GM21526 (cell line): ENCODE measurements at regions not wholly inside any gene's neighbourhood (a gene's known extent, or its start where the extent isn't known, plus 50 kb on each side); places are given as distances from the start of the nearest gene placed in this dataset.
"Not testable (repeated sequence)": the region's sequence is repeated elsewhere in the genome, so short reads cannot be mapped to it uniquely, and the experiment has no call there.

Experiments used
- ATAC-seq: cut with Tn5 transposase; IDR thresholded peaks from one replicate; pipeline ENCODE4 v1.9.1; 2021; ENCODE audit warnings: moderate library complexity; ENCODE audit not compliant: unreplicated experiment, low FRiP score

DNA sequence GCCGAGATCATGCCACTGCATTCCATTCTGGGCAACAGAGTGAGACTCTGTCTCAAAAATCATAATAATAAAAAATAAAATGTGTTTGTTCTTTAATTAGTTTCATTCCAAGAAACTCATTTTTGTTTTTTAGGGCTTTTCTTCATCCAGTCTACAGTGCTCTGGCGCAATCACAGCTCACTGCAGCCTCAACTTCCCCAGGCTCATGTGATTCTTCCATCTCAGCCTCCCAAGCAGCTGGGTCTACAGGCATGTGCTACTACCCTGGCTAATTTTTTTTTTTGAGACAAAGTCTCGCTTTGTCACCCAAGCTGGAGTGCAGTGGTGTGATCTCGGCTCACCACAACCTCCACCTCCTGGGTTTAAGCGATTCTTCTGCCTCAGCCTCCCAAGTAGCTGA lies 143.6 kb upstream of the JARID2 start:
- no peak for ATAC-seq

DNA sequence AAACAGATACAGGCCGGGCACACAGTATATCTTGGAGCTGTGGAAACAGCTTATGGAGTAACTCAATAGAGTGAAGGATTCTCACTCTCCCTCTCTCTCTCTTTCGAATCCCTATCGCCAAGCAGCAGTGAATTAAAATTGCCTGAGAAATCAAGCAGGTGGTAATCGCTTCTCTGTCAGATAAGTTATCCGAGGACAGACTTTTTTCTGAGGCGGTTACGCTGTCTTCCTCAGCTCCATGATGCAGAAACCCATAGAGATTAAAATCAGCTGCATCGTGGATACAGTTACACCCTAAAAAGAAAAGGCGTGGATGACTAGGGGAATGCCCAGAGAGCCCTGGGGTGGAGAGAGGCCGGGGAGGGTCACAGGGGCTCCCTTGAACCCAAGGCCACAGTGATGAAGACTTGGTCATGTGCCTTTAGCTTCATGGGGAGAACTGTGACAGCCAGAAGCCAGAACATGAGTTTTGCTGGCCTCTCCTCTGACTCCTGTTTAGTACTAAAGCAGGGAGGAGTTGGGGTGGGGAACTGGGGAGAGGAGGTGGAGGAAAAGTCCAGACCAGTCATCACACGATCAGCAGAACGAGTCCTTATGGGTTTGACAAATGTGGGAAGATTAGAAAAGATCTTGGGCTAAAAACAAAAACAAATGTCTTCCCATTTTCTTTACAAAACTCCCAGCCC lies 138.8 kb upstream of the JARID2 start:
- ATAC-seq, result no peak

DNA sequence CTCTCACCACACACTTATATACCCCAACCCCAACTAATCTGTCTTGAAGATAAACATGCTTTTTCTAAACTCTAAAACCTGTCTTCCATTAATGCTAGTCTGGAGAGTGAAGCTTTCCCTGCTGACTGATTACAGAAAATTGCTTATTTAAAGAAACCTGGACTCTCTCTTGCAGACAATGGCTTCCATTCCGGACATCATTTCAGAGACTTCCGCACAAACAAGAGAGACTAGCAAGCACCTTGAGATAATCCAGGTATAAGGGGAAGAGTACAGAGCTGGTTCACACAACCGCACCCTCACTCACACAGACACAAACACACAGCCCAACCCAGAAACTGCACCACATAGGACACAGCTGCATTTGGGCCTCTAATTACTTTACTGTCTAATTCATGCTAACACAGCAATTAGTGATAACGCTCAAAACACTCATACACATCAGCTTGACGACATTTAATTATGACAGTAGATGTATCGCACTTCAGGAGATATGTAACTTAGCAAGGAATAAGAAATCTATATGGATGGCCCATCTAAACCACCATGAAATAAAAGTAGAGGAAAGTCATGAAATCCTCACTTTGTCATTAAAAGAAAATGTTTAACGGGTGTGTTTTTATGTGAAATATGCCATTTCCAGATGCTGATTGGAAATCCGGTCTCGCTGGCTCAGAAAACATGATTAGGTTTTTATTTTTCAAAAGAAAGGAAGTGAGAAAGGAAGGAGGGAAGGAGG lies 138.1 kb upstream of the JARID2 start:
- ATAC-seq, result no peak

DNA sequence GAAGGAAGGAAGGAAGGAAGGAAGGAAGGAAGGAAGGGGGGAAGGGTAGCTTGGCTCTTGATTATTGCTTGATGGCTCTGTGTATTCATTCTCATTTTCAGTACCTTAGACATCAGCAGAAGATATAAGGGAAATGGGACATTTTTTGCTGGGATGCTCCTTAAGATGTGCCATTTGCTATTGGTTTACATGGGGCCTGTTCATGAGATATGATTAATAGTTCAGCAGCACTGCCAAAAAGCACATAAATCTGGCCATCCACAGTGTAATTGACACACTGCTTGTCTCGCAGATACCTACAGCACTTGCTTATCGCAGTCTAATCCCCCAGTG lies 137.5 kb upstream of the JARID2 start:
- ATAC-seq, result no peak

DNA sequence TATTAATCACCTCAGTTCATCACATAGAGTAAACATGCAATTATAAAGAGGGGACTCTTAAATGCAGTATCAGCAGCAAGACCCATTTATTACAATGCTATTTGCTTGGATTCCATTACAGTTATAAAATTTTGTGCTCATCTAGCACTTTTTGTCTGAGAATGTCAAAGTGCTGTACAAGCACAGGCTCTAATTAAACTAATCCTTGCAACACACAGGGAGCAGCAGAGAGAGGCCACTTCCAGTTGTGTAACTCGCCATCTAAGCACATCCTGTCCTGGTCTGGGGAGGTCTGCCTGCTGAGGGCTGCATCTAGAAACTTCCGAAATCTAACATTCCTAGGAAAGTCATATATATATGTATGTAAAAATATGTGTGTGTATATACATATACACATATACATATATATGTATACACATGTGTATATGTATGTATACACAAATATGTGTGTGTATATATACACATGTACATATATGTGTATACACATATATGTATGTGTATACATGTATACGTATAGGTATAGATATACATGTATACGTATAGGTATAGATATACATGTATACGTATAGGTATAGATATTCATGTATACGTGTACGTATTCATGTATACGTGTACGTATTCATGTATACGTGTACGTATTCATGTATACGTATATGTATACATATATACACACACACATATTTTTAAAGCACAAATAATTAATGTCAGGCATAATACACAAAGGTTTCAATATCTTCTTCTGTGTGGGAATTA lies 136.4 kb upstream of the JARID2 start:
- ATAC-seq, result no peak

DNA sequence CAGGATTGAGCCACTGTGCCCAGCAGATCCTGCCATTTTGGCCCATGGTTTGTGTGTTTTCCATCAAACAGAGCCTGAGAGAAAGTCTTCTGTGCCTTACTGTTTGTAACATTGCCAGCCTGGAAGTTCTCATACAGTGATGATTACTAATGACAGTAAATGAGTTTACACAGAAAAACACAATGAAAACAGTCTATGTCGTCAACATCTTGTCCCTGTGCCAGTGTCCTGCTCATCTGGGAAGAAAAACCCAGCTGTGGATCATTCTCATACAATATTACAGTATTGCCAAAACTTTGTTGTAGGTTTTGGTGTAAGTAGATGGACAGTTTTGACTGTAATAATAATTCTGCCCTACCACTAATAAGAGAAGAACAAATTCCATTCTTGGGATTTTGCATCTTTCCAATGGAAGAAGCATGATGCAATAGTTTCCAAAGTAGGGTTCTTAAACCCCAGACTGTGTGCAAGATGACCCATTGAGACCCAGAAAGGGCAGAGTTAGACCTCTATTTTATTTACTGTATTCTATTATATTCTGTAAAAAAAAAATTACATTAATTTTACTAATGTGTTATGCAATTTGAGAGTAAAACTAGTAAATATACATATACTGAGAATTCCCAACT lies 135.0 kb upstream of the JARID2 start:
- ATAC-seq, result no peak

DNA sequence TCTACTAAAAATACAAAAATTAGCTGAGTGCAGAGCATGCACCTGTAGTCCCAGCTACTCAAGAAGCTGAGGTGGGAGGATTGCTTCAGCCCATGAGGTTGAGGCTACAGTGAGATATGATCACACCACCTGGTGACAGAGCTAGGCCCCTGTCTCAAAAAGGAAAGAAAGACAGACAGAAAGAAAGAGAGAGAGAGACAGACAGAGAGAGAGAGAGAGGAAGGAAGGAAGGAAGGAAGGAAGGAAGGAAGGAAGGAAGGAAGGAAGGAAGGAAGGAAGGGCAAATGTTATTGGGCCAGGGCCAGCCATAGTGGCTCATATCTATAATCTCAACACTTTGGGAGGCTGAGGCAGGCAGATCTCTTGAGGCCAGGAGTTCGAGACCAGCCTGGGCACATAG lies 134.3 kb upstream of the JARID2 start:
- ATAC-seq, result not testable (repeated sequence)

DNA sequence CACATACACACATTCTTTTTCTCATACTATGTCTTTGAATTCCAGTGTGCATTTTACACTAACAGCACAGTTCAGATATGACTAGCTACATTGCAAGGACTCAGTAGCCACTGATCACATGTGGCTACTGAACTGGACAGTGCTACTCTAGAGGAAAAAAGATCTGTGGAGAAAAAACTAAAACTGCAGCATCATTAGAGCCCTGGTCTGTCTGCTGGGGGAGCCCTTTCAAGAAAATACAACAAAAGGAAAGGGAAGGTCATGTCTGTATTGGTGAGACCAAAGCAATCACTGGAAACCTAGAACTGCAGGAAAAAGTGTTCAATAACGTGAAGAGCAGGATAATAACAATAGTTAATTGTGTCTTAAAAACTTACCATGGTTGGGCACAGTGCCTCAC lies 132.3 kb upstream of the JARID2 start:
- no peak for ATAC-seq

DNA sequence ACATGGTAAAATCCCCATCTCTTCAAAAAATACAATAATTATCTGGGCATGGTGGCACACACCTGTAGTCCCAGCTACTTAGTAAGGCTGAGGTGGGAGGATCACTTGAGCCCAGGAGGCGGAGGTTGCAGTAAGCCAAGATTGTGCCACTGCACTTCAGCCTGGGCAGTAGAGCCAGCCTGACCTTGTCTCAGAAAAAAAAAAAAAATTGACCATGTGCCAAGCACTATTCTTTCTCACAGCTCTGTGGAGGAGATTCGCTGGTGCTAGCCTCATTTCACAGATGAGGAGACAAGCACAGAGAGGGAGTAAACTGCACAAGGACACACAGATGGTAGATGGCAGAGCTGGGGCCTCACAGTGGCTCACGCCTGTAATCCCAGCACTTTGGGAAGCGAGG lies 131.8 kb upstream of the JARID2 start:
- no peak for ATAC-seq

DNA sequence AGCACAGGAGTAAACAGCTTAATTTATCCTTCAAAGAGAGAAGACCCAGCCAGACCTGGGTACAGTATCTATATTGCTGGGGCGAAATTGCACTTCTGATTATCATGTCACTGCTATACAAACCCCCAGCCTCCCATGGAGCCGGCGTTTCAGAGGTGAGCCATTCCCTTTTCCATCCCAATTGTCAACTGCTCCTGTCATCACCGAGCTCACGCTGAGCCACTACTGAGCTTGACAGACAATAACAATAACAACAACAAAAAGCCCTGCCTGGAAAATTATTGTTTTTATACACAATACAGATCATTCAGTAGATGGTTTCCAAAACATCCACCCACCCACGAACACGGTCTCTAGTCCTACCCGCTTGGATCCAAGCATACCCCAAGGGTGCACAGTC lies 129.0 kb upstream of the JARID2 start:
- no peak for ATAC-seq

DNA sequence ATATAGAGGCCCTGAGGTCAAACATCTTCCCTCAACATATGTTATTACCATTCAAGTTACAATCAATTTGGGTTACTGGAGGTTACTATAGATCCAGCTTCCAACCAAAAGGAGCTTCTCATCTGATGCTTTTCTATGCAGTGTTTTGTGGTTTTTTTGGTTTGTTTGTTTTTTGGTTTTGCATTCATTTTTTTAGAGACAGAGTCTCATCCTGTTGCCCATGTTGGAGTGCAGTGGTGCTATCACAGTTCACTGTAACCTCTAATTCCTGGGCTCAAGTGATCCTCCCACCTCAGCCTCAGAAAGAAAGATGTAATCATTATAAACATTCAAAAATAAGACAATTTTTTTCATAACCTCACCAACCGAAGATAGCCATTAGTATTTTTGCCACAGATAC lies 124.4 kb upstream of the JARID2 start:
- no peak for ATAC-seq

DNA sequence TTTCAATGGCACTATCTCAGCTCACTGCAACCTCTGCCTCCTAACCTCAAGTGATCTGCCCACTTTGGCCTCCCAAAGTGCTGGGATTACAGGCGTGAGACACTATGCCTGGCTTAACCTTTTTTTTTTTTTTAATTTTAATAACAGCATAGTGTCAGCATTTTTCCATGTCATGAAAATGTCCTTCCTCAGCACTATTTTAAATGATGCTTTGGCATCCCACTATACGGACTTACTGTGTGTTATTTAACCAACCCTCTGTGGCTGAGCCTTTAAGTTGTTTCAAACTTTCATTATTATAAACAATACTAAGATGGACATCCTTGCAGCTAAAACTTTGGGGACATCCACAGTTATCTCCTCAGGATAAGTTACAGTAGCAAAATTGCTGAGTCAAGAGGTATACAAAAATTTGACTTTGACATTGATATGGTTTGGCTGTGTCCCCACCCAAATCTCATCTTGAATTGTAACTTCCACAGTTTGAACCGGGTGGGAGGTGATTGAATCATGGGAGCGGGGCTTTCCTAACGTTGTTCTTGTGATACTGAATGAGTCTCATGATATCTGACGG lies 123.8 kb upstream of the JARID2 start:
- no peak for ATAC-seq

DNA sequence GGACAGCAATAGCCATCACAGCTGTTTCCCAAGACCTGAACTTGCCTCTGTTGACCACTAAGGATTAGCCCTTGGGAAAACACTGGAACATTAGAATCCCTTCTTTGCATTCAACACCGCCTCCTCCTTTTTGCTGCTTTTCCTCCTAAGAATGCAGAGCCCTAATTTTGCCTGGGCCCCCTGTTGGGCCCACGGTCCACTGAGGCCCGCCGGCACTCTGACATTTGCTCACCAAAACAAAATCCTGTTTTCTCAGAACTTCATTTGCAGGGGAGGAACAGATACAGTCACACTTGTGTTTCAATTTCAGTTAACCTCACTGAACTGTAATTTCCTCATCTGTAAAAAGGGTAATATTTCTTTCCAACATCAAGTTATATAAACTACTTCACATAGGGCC lies 116.0 kb upstream of the JARID2 start:
- no peak for ATAC-seq

DNA sequence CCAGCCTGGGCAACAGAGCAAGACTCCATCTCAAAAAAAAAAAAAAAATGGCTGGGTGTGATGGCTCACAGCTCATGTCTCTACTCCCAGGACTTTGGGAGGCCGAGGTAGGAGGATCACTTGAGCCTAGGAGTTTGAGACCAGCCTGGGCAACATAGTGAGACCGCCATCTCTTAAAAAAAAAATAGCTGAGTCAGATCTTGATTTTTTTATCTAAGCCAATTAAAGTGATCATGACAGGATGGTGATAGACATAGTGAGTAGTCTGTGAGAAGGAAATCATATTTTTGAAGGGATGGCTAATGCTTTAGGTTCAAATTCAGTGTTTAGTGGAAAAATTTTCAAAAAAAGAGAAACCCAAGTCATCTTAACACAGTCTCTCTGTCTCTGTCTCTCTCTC lies 114.6 kb upstream of the JARID2 start:
- ATAC-seq, result no peak

DNA sequence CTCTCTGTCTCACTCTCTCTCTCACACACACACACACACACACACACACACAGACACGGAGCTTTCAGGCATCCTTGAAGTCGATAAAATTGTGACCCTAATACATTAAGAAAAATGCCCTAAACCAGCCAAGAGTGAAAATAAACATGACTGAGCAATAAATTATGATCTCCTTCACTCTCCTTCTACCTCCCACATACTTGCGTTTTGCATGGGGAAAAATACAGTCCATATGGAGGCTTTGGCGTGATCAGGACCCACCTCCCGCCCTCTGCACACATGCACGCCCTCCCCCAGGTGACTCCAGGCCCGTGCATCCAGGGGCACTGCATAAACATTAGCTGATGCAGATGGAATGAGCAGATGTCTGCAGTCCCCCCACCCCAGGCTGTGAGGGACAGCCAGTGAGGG lies 114.2 kb upstream of the JARID2 start:
- ATAC-seq, result no peak

DNA sequence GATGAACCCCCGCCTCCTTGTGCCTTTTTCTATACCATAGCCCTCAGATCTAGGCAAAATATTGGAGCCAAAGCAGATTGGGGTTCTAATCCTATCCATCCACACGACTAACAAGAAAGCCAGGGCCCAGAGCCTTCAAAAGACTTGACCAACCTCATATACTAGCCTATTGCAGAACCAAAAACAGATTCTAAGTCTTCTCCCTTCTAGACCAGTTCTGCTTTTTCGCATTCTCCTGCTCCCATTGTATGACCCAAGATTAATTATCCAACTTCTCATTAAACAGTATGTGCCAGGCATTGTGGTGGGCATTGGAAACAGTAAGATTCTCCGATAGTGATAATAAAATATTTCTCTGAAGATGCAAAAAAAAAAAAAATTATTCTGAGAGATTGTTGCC lies 113.7 kb upstream of the JARID2 start:
- no peak for ATAC-seq

DNA sequence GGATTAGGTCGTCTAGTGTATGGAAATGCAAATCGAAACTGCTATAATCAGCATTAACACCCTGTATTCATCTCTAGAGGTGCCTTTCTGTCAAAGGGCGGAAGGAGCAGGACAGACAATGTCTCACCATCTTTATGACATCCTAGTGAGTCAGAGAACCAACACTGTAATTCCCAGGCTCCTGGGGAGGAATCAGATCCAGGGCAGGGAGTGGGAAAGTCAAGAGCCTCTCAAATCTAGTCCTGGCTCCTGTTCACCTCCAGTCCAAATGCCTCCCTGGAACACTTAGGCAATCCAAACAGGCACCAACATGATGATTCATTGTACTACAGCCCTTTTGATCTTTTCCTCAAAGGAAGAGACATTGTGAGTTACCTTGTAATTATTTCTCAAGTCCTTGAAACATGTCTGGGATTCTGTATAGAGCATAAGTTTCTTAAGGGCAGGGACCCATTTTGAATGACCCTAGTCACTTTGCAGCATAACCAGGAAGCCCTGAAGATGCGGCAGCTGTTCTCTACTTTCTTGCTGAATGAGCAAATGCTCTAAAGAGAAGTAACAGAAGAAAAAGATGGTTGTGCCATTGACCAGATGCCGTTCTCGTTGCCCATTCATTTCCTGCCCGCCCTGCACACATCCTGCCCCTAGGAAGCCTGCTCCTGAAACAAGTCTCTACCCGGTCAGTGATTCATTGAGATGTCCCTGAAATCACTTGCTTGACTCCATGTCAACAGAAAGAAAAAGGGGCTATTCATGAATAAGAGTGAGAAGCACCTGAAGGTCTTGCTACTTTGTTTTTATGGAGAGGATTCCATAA lies 112.8 kb upstream of the JARID2 start:
- no peak for ATAC-seq

DNA sequence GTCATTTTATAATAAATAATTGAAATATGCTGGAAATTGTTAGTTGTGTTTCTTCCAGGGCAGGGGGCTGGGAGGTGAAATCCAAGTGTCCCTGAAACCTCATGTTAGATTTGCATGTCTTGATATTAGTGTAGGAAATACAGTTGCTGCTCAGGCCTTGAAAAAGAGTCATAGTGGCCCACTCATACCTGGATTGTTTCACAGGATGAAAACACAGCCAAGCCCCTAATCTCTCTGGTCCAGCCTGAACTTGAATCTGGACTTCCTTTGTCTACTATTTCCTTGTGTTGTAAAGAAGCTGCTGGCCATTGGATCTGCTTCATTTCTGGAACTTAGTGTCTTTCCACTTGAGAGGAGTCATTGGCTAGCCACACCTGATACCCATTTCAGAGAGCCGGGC lies 108.8 kb upstream of the JARID2 start:
- ATAC-seq, result no peak

DNA sequence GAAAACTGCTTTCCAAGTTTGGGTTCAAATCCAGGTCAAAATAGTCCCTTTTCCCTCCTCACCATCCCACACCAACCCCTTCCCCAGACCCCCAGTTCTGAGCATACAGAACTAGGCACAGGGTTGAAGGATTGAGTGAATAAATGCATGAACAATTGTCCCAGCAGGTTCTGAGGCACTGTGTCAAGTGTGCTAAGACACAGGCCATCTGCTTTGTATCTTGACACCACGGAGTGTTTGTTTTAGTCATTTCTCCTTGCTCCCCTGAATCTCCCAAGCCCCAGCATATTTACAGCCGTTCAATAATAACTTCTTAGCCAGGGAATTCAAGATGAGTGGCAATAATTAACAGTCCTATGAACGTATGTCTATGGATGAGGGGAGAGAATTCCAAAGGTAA lies 102.8 kb upstream of the JARID2 start:
- no peak for ATAC-seq

DNA sequence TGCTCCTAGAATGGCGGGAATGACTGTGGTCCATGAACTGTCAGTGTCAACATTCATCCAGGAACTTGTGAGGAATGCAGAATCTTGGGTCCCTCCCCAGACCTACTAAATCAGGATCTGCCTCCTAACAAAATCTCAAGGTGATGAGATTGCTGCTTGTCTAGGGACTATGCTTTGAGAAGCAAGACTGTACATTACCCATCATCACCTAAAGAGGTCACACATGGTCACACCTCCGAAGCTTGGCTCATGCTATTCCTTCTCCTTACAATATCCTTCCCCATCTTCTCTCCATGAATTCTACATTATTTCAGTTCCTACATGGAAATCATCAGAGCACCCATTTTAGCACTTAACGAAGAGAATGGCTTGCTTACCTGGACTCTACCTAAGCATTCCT lies 102.3 kb upstream of the JARID2 start:
- no peak for ATAC-seq
